ENCODE measurements at regions not wholly inside any gene's neighbourhood (a gene's known extent, or its start where the extent isn't known, plus 50 kb on each side); places are given as distances from the start of the nearest gene placed in this dataset.

DNA sequence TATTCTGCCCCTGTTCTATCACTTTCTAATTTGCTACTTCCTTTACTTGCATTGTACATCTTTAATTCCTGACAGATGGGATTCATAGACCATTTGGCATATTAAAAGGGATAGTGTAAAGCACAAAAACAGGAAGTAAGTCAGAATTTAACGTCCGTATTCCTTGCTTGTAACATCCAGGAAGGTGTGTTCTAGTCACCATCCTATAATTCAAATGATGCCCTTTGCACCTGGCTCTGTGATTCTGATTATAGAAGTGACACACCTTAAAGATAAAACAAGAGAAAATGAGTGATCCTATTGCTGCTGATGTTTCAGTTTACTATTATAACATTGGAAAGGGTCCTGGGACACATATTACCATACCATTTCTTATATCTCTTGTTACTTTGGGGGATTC lies 238.7 kb upstream of the NR3C2 start:
- TF ChIP-seq, protein P1, sequence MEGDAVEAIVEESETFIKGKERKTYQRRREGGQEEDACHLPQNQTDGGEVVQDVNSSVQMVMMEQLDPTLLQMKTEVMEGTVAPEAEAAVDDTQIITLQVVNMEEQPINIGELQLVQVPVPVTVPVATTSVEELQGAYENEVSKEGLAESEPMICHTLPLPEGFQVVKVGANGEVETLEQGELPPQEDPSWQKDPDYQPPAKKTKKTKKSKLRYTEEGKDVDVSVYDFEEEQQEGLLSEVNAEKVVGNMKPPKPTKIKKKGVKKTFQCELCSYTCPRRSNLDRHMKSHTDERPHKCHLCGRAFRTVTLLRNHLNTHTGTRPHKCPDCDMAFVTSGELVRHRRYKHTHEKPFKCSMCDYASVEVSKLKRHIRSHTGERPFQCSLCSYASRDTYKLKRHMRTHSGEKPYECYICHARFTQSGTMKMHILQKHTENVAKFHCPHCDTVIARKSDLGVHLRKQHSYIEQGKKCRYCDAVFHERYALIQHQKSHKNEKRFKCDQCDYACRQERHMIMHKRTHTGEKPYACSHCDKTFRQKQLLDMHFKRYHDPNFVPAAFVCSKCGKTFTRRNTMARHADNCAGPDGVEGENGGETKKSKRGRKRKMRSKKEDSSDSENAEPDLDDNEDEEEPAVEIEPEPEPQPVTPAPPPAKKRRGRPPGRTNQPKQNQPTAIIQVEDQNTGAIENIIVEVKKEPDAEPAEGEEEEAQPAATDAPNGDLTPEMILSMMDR (IDR thresholded peaks at IDR 0.05), result no peak
- TF ChIP-seq POLR2A (IDR thresholded peaks at IDR 0.05), result no peak
